Stimulated activated CD4-positive, alpha-beta T cell treated with anti-CD3 and anti-CD28 coated beads, Interleukin-15, amount 100 ng/mL, for 48 hours (primary cell): ENCODE measurements at regions not wholly inside any gene's neighbourhood (a gene's known extent, or its start where the extent isn't known, plus 50 kb on each side); places are given as distances from the start of the nearest gene placed in this dataset.

ENCODE experiments used
- DNase-seq, 2 donors: peaks; one replicate each; pipeline ENCODE4 v3.0.0-alpha.2; 2020; ENCODE audit warnings: low read depth in 2 of 2

DNA sequence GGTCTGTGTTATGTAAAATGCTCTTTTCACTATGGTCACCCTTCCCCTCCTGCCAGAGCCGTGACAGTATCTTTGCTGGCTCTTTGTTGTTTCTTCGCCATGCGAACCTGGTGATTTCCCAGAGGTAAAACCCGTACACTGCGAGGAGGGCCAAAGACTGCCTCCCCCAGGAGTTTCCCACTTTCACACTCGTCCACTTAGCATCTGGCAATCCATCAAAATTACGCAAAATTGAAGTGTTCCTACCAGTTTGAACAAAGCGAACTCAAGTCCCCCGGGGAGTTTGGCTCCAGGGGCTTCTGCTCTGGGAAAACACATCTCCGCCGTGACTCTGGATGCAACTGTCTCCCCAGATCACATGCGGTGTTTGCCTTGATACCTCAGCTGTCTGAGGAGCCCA lies 239.9 kb downstream of the FAM43A start:
- no peak for DNase-seq

- DNase-seq, result no peak
Observed at GRCh38 chr3:194928227-194928626, 242.5 kb downstream of the FAM43A start.

- DNase-seq, result no peak
Observed at GRCh38 chr3:194928831-194929577, 243.3 kb downstream of the FAM43A start.

- no peak for DNase-seq
Observed at GRCh38 chr3:194929578-194929960, 243.9 kb downstream of the FAM43A start.

- no peak for DNase-seq
Observed at GRCh38 chr3:194930377-194931204, 244.9 kb downstream of the FAM43A start.

GRCh38 chr3:194931347-194931746 lies 245.7 kb downstream of the FAM43A start:
- no peak for DNase-seq

DNA sequence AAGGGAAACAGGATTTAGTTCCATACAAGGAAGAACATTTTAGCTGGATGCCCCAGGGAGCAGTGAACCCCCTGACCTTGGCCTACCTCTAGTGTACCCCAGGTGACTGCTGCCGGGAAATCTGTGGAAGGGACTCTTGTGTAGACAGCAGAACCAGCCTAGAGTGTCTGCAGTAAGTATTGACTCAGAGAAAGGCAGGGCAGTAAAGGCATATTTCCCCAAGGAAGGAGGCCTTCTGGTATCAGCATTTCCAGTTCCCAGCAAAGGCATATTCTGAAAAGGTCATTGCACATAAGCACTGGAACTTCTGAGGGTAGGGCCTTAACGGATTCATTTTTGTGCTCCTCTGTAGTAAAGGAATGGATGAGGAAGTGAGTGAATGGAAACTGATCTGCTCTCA lies 246.2 kb downstream of the FAM43A start:
- DNase-seq, result no peak

DNA sequence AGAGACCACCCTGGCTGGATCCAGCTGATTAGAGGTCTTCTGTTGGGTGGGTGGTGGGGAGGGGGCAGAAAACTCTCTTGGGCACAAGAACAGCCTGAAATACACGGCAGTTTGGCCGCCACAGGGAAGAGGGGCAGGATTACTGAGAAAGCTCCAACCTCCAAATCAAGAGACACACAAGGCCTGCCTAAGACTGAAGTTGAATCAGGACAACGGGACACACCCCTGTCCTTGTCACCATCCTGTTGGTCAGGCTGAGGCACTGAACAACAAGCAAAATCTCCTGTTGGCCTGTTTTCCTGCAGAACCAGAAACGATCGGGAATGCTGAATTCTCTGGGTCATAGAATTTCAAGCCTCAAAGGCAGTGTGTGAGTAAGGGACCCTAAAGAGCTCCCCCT lies 247.8 kb downstream of the FAM43A start:
- no peak for DNase-seq

DNA sequence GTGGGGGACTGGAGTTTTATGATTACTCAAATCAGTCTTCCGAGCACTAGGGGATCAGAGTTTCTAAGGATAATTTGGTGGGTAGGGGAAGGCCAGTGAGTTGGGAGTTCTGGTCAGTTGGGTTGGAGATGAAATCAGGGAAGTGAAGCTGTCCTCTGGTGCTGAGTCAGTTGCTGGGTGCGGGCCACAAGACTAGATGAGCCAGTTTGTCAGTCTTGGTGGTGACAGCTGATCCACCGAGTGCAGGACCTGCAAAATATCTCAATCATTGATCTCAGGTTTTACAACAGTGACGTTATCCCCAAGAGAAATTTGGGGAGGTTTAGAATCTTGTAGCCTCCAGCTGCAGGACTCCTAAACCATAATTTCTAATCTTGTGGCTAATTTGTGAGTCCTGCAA lies 249.4 kb downstream of the FAM43A start:
- no peak for DNase-seq

DNA sequence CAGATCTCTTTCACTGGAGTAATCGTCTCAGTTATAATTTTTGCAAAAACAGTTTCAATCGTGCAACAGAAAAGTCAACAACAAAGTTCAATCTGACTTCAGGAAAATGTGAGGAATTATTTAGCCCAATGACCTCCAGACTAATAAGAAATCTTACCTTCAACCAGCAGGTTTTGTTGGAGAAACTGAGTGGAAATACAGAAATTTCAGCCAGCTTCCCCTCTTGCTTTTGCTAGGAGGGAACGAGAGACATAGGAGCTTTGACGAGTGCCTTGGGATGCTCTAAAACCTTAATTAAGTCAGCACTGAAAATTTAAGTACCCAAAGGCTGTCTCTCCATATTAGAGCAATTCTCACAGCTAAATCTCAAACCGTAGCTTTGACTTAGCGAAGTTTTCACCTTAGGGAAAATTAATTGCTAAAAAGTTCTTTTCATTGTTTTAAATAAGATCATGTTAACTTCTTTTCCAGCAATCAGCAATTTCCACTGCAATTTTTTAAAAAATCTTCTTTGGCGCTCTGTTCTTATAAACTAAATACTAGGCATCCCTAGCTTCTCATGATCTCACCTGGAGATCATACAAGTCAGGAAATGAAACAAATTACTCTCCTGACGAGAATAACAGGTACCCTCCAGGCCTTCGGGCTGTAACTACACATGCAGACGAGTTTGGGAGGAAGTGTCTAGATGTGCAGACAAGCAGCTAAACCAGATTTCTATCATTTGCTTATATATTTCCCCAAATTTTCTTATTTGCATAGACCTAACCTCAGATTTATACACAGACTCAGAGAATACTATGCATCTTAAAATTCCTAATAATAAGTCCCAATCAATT lies 250.2 kb downstream of the FAM43A start:
- DNase-seq, result no peak

DNA sequence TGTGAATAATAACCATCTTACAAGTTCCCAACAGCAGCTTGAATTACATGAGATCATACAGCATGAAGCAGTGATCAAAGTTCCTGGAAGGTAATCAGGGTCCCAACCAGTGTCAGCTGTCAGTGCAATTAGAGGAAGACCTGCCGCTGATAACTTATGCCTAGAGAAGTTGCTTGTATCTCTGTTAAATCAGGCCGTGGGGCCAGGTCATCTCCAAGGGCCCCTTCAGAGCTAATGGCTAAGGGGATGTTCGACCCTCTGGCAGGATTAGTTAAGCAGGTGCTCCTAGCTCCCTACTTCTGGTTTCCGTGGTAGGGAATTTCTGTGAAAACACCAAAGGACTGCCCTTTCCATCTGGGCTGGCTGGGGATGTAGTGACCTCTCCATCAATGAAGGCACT lies 251.0 kb downstream of the FAM43A start:
- DNase-seq, result no peak

GRCh38 chr3:194937144-194937543 lies 251.5 kb downstream of the FAM43A start:
- no peak for DNase-seq

- no peak for DNase-seq
Observed at GRCh38 chr3:194937882-194938321, 252.2 kb downstream of the FAM43A start.

DNA sequence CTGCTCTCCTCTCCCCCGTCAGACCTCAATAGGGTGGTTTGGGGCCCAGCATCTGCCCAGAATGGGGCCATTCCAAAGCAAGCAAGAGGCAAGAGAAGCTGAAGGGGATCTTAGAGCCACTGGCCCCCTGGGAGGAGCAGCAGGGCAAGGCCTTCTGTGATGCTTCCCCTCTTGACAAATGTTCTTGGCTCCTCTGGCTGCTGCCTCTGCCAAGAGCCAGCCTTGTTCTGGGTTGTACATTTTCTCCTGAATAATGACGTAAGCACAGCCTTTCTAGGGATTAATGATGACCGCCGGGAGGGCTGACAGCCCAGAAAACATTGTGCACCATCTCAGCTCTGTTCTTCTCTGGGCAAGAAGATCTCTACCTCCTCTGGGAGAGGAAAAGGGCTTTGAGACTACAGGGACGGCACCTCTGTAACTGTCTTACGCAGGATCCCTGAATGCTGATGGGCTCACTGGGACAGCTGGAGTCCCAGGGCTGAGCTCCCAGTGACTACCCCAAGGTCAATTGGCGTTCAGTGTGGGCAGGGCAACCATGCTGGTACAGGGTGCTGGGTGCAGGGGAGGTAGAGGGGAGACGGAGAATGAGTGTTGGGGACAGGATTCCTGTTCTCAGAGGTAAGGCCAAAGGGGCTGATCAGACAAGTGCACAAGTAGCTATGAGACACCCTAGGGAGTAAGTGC lies 253.3 kb downstream of the FAM43A start:
- DNase-seq, result no peak

DNA sequence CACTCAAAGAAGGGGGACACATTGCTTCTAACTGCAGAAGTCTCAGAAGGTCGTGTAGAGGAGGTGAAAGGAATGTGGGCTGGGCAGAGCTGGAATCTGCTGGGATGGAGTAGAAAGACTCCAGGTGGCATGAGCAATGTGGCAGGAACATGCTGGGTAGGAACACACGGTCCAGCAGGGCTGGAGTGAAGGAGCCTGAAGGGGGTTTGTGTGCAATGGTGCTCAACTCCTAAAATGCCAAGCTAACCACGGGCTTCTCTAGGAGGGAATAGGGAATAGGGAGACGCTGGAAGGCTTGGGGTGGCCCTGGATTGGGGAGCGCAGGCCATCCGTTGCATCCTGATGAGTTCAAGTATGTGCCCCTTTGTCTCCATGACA lies 253.8 kb downstream of the FAM43A start:
- no peak for DNase-seq

- DNase-seq, result no peak
Observed at GRCh38 chr3:194939949-194940770, 254.5 kb downstream of the FAM43A start.

GRCh38 chr3:194941360-194941955 lies 255.8 kb downstream of the FAM43A start:
- DNase-seq, result no peak

- DNase-seq, result no peak
Observed at GRCh38 chr3:194941956-194942511, 256.4 kb downstream of the FAM43A start.

DNA sequence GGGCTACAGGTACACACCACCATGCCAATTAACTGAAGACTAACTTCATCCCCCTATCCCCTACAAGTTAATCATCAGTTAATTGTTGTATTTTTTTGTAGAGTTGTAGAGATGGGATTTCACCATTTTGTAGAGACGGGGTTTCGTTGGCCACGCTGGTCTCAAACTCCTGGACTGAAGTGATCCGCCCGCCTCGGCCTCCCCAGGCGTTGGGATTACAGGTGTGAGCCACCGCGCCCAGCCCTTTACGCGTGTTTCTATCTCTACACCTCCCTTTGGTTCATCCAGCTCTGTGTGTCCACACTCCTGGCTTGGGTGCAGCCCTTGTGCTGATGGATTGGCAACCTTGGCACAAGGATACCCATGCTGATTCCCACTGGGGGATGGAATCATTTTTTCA lies 258.8 kb downstream of the FAM43A start:
- no peak for DNase-seq

GRCh38 chr3:194945508-194945907 lies 259.8 kb downstream of the FAM43A start:
- DNase-seq, result no peak
